OCI-LY1 (cell line): ENCODE measurements at regions not wholly inside any gene's neighbourhood (a gene's known extent, or its start where the extent isn't known, plus 50 kb on each side); places are given as distances from the start of the nearest gene placed in this dataset.

ENCODE experiments used
- EZH2 ChIP-seq: fragments of 200-600 bp; sonication (generic), shearing (Covaris generic); IDR thresholded peaks from 2 replicates; pipeline ENCODE4 v1.8.0; 2017; ENCODE audit warnings: borderline replicate concordance, mixed run types, mild to moderate bottlenecking, antibody characterized with exemption, low read length, moderate library complexity, mixed read lengths
- TF ChIP-seq, protein P1 (sequence below): fragments of 200-600 bp; sonication (generic), shearing (Covaris generic); IDR thresholded peaks from 2 replicates; pipeline ENCODE4 v1.5.1; 2017; ENCODE audit warnings: mild to moderate bottlenecking, antibody characterized with exemption, low read length, moderate library complexity, mixed read lengths

DNA sequence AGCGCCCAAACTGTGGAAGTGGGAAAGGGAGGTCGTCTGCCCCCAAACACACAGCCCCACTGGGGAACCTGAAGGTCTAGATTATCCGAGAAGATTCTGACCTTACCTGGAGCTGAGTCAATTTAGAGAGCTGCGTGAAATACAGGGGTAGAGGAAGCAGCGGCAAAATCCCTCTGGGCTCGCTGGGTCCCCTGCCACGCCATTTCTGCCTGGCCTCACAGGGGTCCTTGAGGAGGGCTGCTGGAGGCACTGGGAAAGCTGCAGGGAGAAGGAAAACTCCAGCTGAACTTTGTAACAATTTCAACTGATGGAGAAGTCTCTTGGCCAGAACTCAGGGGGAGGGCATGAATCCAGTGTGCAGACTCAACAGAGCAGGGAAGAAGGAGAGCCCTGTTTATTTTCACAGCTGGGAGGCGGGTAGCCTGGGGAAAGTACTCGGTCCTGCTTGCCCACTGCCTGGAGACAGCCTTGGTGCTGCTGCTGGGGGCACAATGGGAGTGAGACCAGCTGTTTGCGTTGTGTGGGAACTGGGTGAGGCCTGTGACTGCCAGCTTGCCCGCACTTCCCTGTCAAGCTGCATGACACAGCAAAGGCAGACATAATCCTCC is 93.2 kb upstream of the MAPK10 start:
- TF ChIP-seq, protein P1, sequence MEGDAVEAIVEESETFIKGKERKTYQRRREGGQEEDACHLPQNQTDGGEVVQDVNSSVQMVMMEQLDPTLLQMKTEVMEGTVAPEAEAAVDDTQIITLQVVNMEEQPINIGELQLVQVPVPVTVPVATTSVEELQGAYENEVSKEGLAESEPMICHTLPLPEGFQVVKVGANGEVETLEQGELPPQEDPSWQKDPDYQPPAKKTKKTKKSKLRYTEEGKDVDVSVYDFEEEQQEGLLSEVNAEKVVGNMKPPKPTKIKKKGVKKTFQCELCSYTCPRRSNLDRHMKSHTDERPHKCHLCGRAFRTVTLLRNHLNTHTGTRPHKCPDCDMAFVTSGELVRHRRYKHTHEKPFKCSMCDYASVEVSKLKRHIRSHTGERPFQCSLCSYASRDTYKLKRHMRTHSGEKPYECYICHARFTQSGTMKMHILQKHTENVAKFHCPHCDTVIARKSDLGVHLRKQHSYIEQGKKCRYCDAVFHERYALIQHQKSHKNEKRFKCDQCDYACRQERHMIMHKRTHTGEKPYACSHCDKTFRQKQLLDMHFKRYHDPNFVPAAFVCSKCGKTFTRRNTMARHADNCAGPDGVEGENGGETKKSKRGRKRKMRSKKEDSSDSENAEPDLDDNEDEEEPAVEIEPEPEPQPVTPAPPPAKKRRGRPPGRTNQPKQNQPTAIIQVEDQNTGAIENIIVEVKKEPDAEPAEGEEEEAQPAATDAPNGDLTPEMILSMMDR = no peak
- TF ChIP-seq EZH2 = no peak
